ENCODE measurements at regions not wholly inside any gene's neighbourhood (a gene's known extent, or its start where the extent isn't known, plus 50 kb on each side); places are given as distances from the start of the nearest gene placed in this dataset.

DNA sequence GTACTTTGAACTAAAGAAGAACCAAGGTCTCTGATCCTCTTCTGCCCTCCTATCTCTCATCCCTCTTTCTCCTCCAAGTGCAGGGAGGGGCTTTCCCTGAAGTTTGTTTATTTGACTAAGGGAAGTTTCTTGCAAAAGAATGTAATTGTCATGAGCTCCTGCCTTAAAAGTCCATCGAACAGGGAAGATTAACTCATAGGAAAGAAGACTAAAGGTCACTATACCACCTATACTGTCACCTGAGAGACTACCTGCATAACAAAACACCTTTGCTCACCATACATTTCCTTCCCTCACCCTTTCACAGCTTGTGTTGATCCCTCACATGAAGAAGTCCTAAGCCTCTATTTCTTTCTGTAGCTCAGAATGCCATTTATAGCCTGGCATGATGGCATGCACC, 59.4 kb upstream of the C4orf54 start:
- Histone ChIP-seq H3K9me3 (ENCODE audit: control insufficient read depth in 3 of 3, low read length in 3 of 3) (no peaks in the 10 kb centered on the region), H3K27ac (ENCODE audit: low read depth, low read length) (no peak overlapping the region), H3K27me3 (ENCODE audit: control insufficient read depth in 3 of 3, insufficient read depth in 3 of 3, low read length in 3 of 3) (no peaks in the 10 kb centered on the region), H3K36me3 (ENCODE audit: control insufficient read depth in 3 of 3, insufficient read depth in 3 of 3, low read length in 3 of 3) (no peaks in the 10 kb centered on the region), H3K4me3 (ENCODE audit: low read length in 3 of 3) (no peak overlapping the region), H3K9ac (ENCODE audit: low read depth in 1 of 3, low read length in 3 of 3) (no peak overlapping the region), H3K4me1 (ENCODE audit: control insufficient read depth in 3 of 3, insufficient read depth in 3 of 3, low read length in 3 of 3) (peaks cover 3 to 31% (median 11%) of the 10 kb centered on the region in 3 donors)

DNA sequence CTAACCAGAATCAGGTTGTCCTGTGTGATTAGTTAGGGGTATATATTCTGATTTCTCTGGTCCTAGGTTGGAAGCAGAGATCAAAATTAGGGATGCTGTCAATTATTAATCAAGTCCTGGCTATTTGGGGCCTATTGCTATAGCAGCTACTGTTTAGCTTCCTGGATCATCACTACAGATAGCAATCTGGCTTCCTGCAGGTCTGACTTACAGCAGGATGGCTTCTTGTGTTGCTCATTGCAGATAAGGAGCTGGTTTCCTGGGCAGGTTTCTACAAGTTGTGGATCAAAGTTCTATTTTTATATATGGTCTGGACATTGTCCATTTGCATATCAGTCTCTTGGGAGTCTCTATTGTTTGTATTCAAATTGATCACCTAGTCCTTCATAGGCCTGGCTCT, 57.7 kb upstream of the C4orf54 start:
- H3K4me1 ChIP-seq (ENCODE audit: control insufficient read depth in 3 of 3, insufficient read depth in 3 of 3, low read length in 3 of 3) = peaks cover 0 to 21% (median 8%) of the 10 kb centered on the region in 3 donors
- H3K27me3 ChIP-seq (ENCODE audit: control insufficient read depth in 3 of 3, insufficient read depth in 3 of 3, low read length in 3 of 3) = no peaks in the 10 kb centered on the region
- H3K9me3 ChIP-seq (ENCODE audit: control insufficient read depth in 3 of 3, low read length in 3 of 3) = no peaks in the 10 kb centered on the region
- H3K27ac ChIP-seq (ENCODE audit: low read depth, low read length) = no peak overlapping the region
- no peaks in the 10 kb centered on the region for H3K36me3 ChIP-seq (ENCODE audit: control insufficient read depth in 3 of 3, insufficient read depth in 3 of 3, low read length in 3 of 3)
- H3K9ac ChIP-seq (ENCODE audit: low read depth in 1 of 3, low read length in 3 of 3) = peak overlapping the region in 1 of 3 donors; percentile 15
- H3K4me3 ChIP-seq (ENCODE audit: low read length in 3 of 3) = no peak overlapping the region

DNA sequence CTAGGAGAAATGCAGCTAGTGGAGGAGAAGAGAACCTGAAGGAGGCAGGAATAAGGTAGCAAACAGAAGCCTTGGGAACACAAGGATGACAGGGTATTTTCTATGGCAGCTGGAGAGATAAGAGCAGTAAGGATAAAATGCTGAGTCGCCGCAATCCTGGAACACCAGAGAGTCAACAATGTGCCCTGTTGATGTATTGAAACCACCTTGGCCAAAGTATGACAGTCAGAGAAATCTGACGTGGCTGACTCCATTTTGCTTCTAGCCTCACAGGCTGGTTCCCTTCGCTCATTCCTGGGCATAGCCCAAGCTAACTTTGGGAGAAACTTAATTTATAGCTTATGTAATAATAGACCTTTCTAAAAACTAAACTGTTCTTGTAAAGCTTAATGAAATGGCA, 56.6 kb upstream of the C4orf54 start:
- H3K4me3 ChIP-seq (ENCODE audit: low read length in 3 of 3) = no peak overlapping the region
- no peaks in the 10 kb centered on the region for H3K36me3 ChIP-seq (ENCODE audit: control insufficient read depth in 3 of 3, insufficient read depth in 3 of 3, low read length in 3 of 3)
- no peak overlapping the region for H3K27ac ChIP-seq (ENCODE audit: low read depth, low read length)
- no peaks in the 10 kb centered on the region for H3K27me3 ChIP-seq (ENCODE audit: control insufficient read depth in 3 of 3, insufficient read depth in 3 of 3, low read length in 3 of 3)
- H3K9me3 ChIP-seq (ENCODE audit: control insufficient read depth in 3 of 3, low read length in 3 of 3) = no peaks in the 10 kb centered on the region
- peaks cover 0 to 10% (median 0%) of the 10 kb centered on the region in 3 donors for H3K4me1 ChIP-seq (ENCODE audit: control insufficient read depth in 3 of 3, insufficient read depth in 3 of 3, low read length in 3 of 3)
- no peak overlapping the region for H3K9ac ChIP-seq (ENCODE audit: low read depth in 1 of 3, low read length in 3 of 3)

DNA sequence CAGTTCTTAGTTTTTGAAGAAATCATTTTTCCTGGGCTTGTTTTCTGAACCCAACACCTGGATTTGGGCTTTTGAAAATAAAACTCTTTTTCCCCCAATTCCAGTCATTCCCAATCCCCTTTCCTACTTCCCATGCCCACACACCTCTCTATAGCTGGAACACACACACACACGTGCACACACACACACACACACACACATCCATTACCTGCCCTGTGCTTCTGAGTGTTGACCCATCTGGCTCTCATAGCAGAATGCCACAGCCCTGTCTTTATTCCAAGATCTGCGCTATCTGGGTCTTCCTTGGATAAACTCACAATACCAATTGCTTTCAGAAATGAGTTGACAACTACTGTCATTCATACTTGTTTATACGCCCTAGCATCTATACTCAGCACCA, 54.9 kb upstream of the C4orf54 start:
- Histone ChIP-seq H3K9me3 (ENCODE audit: control insufficient read depth in 3 of 3, low read length in 3 of 3) (no peaks in the 10 kb centered on the region), H3K27ac (ENCODE audit: low read depth, low read length) (no peak overlapping the region), H3K4me3 (ENCODE audit: low read length in 3 of 3) (no peak overlapping the region), H3K4me1 (ENCODE audit: control insufficient read depth in 3 of 3, insufficient read depth in 3 of 3, low read length in 3 of 3) (peaks cover 0 to 10% (median 0%) of the 10 kb centered on the region in 3 donors), H3K9ac (ENCODE audit: low read depth in 1 of 3, low read length in 3 of 3) (no peak overlapping the region), H3K27me3 (ENCODE audit: control insufficient read depth in 3 of 3, insufficient read depth in 3 of 3, low read length in 3 of 3) (no peaks in the 10 kb centered on the region), H3K36me3 (ENCODE audit: control insufficient read depth in 3 of 3, insufficient read depth in 3 of 3, low read length in 3 of 3) (no peaks in the 10 kb centered on the region)

DNA sequence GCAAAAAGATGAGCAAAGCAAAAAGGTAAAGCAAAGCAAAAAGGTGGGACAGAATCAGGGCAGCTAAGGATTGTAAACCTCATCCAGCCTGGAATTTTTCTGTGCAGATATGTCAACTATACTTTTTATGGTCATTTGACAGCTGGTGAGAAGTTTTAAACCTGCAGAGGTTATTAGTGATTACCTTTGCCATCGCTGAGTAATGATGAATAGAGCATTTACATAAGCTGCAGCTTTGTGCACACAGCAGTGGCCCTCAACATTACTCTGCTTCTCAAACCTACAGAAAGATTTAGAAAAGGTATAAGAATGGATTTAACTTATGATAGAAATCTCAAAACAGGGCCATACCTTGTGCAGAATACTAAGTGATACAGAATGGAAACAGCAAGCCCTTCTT, 54.5 kb upstream of the C4orf54 start:
- Histone ChIP-seq H3K9me3 (ENCODE audit: control insufficient read depth in 3 of 3, low read length in 3 of 3) (no peaks in the 10 kb centered on the region), H3K36me3 (ENCODE audit: control insufficient read depth in 3 of 3, insufficient read depth in 3 of 3, low read length in 3 of 3) (no peaks in the 10 kb centered on the region), H3K9ac (ENCODE audit: low read depth in 1 of 3, low read length in 3 of 3) (no peak overlapping the region), H3K4me1 (ENCODE audit: control insufficient read depth in 3 of 3, insufficient read depth in 3 of 3, low read length in 3 of 3) (peaks cover 0 to 7% (median 0%) of the 10 kb centered on the region in 3 donors), H3K27ac (ENCODE audit: low read depth, low read length) (no peak overlapping the region), H3K4me3 (ENCODE audit: low read length in 3 of 3) (no peak overlapping the region), H3K27me3 (ENCODE audit: control insufficient read depth in 3 of 3, insufficient read depth in 3 of 3, low read length in 3 of 3) (no peaks in the 10 kb centered on the region)

DNA sequence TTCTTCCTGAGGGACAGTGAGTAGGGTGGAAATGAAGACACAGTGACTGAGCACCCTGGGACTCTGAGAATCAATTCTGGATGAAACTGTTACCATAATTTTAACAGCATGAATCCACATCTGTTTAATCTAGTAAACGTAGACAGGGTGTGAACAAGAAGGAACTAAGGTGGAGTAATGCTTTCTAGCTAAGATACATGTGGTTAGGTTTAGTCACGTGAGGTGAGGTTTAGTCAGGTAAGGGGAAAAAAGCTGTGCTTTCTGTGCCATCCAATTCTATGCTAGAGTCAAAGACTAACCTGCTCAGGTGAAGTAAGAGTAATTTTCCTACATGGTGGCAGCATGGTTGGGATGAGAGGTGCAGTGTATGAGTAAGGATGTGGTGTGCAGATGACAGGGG, 54.0 kb upstream of the C4orf54 start:
- Histone ChIP-seq H3K27me3 (ENCODE audit: control insufficient read depth in 3 of 3, insufficient read depth in 3 of 3, low read length in 3 of 3) (no peaks in the 10 kb centered on the region), H3K9me3 (ENCODE audit: control insufficient read depth in 3 of 3, low read length in 3 of 3) (no peaks in the 10 kb centered on the region), H3K36me3 (ENCODE audit: control insufficient read depth in 3 of 3, insufficient read depth in 3 of 3, low read length in 3 of 3) (no peaks in the 10 kb centered on the region), H3K27ac (ENCODE audit: low read depth, low read length) (no peak overlapping the region), H3K9ac (ENCODE audit: low read depth in 1 of 3, low read length in 3 of 3) (no peak overlapping the region), H3K4me3 (ENCODE audit: low read length in 3 of 3) (no peak overlapping the region), H3K4me1 (ENCODE audit: control insufficient read depth in 3 of 3, insufficient read depth in 3 of 3, low read length in 3 of 3) (peaks cover 0 to 6% (median 0%) of the 10 kb centered on the region in 3 donors)

DNA sequence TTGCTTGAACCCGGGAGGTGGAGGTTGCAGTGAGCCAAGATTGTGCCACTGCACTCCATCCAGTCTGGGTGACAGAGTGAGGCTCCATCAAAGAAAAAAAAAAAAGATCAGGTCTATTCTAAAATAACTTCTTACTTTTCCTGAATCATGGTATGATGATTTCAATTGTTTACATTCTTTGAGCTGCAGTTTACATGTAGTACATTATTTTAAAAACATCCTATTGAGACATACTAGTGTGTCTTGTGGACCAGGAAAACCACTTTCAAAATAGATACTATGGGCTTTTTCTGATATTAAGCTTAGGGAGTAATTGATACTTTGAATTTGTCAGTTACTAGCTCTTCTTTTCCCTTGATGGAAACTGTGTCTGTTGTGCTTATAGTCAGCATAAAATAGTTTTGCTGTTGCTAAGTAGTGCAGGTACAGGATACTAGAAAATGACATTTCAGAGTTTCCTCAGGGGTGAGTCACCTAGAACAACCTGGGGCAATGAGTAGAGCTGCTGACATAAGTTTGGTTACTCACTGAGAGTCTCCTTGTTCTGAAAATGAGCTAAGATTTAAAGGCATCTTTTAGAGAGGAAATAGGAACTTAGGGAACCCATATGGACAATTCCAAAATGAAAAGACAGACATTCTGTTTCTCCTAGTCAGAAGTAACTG, 53.2 kb upstream of the C4orf54 start:
- no peak overlapping the region for H3K4me3 ChIP-seq (ENCODE audit: low read length in 3 of 3)

DNA sequence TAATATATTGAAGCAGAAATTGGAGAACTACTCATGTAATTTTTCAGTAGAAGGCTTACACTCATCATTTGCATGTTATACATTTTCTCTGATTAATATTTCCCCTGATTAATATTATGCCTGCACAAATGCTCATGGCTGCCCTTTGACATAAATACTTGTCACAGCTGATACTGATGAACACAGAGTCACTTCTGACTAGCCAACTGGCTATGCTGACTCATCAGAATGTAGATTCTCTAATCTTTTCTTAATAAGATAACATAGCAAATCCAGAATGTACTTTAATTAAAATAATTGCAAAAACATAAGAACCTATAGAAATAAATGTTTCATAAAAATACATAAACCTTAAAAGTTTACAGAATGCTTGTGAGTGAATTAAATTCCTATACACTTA, 52.4 kb upstream of the C4orf54 start:
- no peaks in the 10 kb centered on the region for H3K27me3 ChIP-seq (ENCODE audit: control insufficient read depth in 3 of 3, insufficient read depth in 3 of 3, low read length in 3 of 3)
- H3K4me3 ChIP-seq (ENCODE audit: low read length in 3 of 3) = no peak overlapping the region
- no peak overlapping the region for H3K27ac ChIP-seq (ENCODE audit: low read depth, low read length)
- no peaks in the 10 kb centered on the region for H3K4me1 ChIP-seq (ENCODE audit: control insufficient read depth in 3 of 3, insufficient read depth in 3 of 3, low read length in 3 of 3)
- H3K9ac ChIP-seq (ENCODE audit: low read depth in 1 of 3, low read length in 3 of 3) = no peak overlapping the region
- H3K9me3 ChIP-seq (ENCODE audit: control insufficient read depth in 3 of 3, low read length in 3 of 3) = no peaks in the 10 kb centered on the region
- H3K36me3 ChIP-seq (ENCODE audit: control insufficient read depth in 3 of 3, insufficient read depth in 3 of 3, low read length in 3 of 3) = no peaks in the 10 kb centered on the region

More for the DNA sequence above, 53.2 kb upstream of the C4orf54 start:
- H3K36me3 ChIP-seq (ENCODE audit: control insufficient read depth in 3 of 3, insufficient read depth in 3 of 3, low read length in 3 of 3) = no peaks in the 10 kb centered on the region
- no peaks in the 10 kb centered on the region for H3K27me3 ChIP-seq (ENCODE audit: control insufficient read depth in 3 of 3, insufficient read depth in 3 of 3, low read length in 3 of 3)
- H3K9me3 ChIP-seq (ENCODE audit: control insufficient read depth in 3 of 3, low read length in 3 of 3) = no peaks in the 10 kb centered on the region
- peaks cover 0 to 3% (median 0%) of the 10 kb centered on the region in 3 donors for H3K4me1 ChIP-seq (ENCODE audit: control insufficient read depth in 3 of 3, insufficient read depth in 3 of 3, low read length in 3 of 3)
- no peak overlapping the region for H3K27ac ChIP-seq (ENCODE audit: low read depth, low read length)
- no peak overlapping the region for H3K9ac ChIP-seq (ENCODE audit: low read depth in 1 of 3, low read length in 3 of 3)

DNA sequence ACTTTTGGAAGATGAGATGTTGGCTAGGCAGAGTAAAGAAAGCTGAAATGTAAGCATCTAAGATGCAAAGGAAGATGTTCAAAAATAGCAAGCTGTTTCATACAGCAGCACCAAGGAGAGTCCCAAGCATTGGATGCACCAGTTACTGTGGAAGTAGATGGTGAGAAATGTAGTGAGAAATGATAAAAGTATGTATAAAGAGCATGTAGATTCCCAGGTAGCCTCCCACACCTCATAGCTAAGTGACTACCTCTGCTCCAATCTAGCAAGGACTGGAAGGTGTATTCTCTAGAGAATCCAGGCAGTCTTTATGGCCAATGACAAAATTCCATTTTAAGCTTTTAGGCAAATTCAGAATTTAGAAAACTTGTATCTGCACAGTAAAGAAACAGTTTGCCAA, 50.9 kb upstream of the C4orf54 start:
- Histone ChIP-seq H3K4me3 (ENCODE audit: low read length in 3 of 3) (no peak overlapping the region), H3K9me3 (ENCODE audit: control insufficient read depth in 3 of 3, low read length in 3 of 3) (no peaks in the 10 kb centered on the region), H3K4me1 (ENCODE audit: control insufficient read depth in 3 of 3, insufficient read depth in 3 of 3, low read length in 3 of 3) (no peaks in the 10 kb centered on the region), H3K9ac (ENCODE audit: low read depth in 1 of 3, low read length in 3 of 3) (no peak overlapping the region), H3K36me3 (ENCODE audit: control insufficient read depth in 3 of 3, insufficient read depth in 3 of 3, low read length in 3 of 3) (no peaks in the 10 kb centered on the region), H3K27ac (ENCODE audit: low read depth, low read length) (no peak overlapping the region), H3K27me3 (ENCODE audit: control insufficient read depth in 3 of 3, insufficient read depth in 3 of 3, low read length in 3 of 3) (no peaks in the 10 kb centered on the region)

Data from skeletal muscle tissue (tissue), 3 donors.